Sigmoid colon (tissue), 6 donors: ENCODE measurements at regions not wholly inside any gene's neighbourhood (a gene's known extent, or its start where the extent isn't known, plus 50 kb on each side); places are given as distances from the start of the nearest gene placed in this dataset.

ENCODE experiments used
- DNase-seq: peaks from one replicate; pipeline ENCODE4 v3.0.0-alpha.2; 2019
- H3K27ac ChIP-seq, 4 donors: fragments of 200-600 bp; sonication (generic); one replicate each; pipeline ENCODE4 v1.5.1; 2016 to 2019; ENCODE audit warnings: mild to moderate bottlenecking in 1 of 4
- H3K27me3 ChIP-seq, 3 donors: fragments of 200-600 bp; sonication (generic); one replicate each; pipeline ENCODE4 v1.5.1; 2019; ENCODE audit warnings: mild to moderate bottlenecking in 1 of 3
- H3K36me3 ChIP-seq, 4 donors: fragments of 200-600 bp; sonication (generic); one replicate each; pipeline ENCODE4 v1.5.1; 2016 to 2019
- H3K4me1 ChIP-seq, 4 donors: fragments of 200-600 bp; sonication (generic); one replicate each; pipeline ENCODE4 v1.5.1; 2017 to 2019
- H3K4me3 ChIP-seq, 4 donors: fragments of 200-600 bp; sonication (generic); one replicate each; pipeline ENCODE4 v1.5.1; 2017 to 2019; ENCODE audit warnings: mild to moderate bottlenecking in 2 of 4, moderate library complexity in 1 of 4
- H3K9me3 ChIP-seq, 4 donors: fragments of 200-600 bp in 3 of 4; sonication (generic) in 3 of 4; one replicate each; pipeline versions ENCODE4 v1.5.1 to v1.6.1; 2013 to 2019
- EP300 ChIP-seq, 4 donors: sonication (generic); formaldehyde crosslinking; IDR thresholded peaks; one replicate each; pipeline ENCODE4 v1.6.1; 2017; ENCODE audit warnings: antibody characterized with exemption in 4 of 4
- POLR2A ChIP-seq, 2 donors: fragments of 450-650 bp; IDR thresholded peaks; one replicate each; pipeline ENCODE4 v1.6.1; 2016; ENCODE audit warnings: antibody characterized with exemption in 2 of 2, mild to moderate bottlenecking in 2 of 2, moderate library complexity in 2 of 2
- POLR2AphosphoS5 ChIP-seq, 4 donors: sonication (generic); formaldehyde crosslinking; IDR thresholded peaks; one replicate each; pipeline ENCODE4 v1.6.1; 2017; ENCODE audit warnings: antibody characterized with exemption in 4 of 4
- WGBS, 2 donors: extraction: QIAGEN DNeasy Blood & Tissue Kit; methylation state at CpG; one replicate each; pipeline ENCODE4 v1.1.7; 2013; 5-methylcytosine and 5-hydroxymethylcytosine counted together
- intact Hi-C: fragments of 100-400 bp; cut with DNase I; formaldehyde crosslinking; loops from one replicate; pipeline ENCODE4 v1.15.1; 2023
- TF ChIP-seq, protein P1 (sequence below), 4 experiments: fragments of 450-650 bp in 3 of 4; fragments of 200-600 bp in 1 of 4; IDR thresholded peaks; one replicate each; pipeline ENCODE4 v1.5.1; 2016 to 2019; ENCODE audit warnings: antibody characterized with exemption in 4 of 4, mild to moderate bottlenecking in 3 of 4, moderate library complexity in 2 of 4
- donor health status: healthy with polysubstance abuse.
- donor health status: healthy.

GRCh38 chr14:22332686-22333421 lies 256.2 kb downstream of the DAD1 start:
- peaks cover 0 to 6% (median under 1%) of the 10 kb centered on the region in 4 donors for H3K9me3 ChIP-seq
- TF ChIP-seq, protein P1, sequence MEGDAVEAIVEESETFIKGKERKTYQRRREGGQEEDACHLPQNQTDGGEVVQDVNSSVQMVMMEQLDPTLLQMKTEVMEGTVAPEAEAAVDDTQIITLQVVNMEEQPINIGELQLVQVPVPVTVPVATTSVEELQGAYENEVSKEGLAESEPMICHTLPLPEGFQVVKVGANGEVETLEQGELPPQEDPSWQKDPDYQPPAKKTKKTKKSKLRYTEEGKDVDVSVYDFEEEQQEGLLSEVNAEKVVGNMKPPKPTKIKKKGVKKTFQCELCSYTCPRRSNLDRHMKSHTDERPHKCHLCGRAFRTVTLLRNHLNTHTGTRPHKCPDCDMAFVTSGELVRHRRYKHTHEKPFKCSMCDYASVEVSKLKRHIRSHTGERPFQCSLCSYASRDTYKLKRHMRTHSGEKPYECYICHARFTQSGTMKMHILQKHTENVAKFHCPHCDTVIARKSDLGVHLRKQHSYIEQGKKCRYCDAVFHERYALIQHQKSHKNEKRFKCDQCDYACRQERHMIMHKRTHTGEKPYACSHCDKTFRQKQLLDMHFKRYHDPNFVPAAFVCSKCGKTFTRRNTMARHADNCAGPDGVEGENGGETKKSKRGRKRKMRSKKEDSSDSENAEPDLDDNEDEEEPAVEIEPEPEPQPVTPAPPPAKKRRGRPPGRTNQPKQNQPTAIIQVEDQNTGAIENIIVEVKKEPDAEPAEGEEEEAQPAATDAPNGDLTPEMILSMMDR (IDR thresholded peaks at IDR 0.05) = no peak
- TF ChIP-seq EP300 (IDR thresholded peaks at IDR 0.05) = no peak
- no peak for TF ChIP-seq POLR2AphosphoS5 (IDR thresholded peaks at IDR 0.05)
- no peak for TF ChIP-seq POLR2A (IDR thresholded peaks at IDR 0.05)
- no peak for DNase-seq
- H3K4me3 ChIP-seq = no peak overlapping the region
- intact Hi-C loops = no loop called here
- 94 to 95% methylated on average over 2 of the region's 2 CpGs for WGBS, 2 donors
- no peaks in the 10 kb centered on the region for H3K27me3 ChIP-seq
- peaks cover 0 to 3% (median 0%) of the 10 kb centered on the region in 4 donors for H3K4me1 ChIP-seq
- no peak overlapping the region for H3K27ac ChIP-seq
- H3K36me3 ChIP-seq = no peaks in the 10 kb centered on the region

- 73 to 90% methylated on average over 3 of the region's 3 CpGs for WGBS, 2 donors
- no peak for DNase-seq
- Histone ChIP-seq H3K27me3 (no peaks in the 10 kb centered on the region), H3K27ac (no peak overlapping the region), H3K4me3 (no peak overlapping the region), H3K36me3 (no peaks in the 10 kb centered on the region), H3K4me1 (peaks cover 0 to 3% (median 0%) of the 10 kb centered on the region in 4 donors), H3K9me3 (peaks cover 0 to 6% (median 2%) of the 10 kb centered on the region in 4 donors)
- TF ChIP-seq POLR2A (IDR thresholded peaks at IDR 0.05) = no peak
- no peak for TF ChIP-seq POLR2AphosphoS5 (IDR thresholded peaks at IDR 0.05)
- intact Hi-C loops = no loop called here
These were observed 259.7 kb downstream of the DAD1 start for GRCh38 chr14:22329371-22329770.

DNA sequence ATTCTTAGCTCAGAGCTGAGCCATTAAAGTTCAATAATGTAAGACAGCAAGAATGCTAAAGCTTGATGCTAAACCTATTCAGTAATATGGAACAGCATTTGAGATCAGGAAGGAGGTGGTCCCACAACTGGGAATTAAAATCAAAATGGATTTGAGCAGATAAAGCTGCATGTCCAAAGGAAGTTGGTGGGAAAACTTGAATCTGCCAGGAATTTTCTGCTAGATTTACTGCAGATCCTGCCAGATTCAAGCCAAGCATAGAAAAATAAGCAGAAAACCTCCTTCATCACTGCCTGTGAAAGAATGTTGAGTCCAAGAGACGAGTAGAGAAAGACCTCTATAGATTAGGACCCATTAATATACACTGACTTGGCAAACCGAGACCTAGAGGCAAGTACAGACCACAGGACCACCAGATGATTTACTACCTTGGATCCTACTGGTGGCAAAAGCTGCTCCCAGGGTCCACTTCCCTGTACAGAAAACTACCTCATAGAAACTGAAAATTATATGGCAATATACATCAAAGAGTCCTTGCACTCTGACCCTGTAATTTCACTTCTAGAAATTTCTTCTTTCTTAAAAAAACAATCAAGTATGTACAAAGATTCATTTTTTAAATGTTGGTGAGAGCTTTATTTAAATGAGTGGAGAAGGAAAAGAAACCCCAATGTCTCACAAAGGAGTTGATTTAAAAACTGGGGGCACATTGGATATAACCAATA lies 263.2 kb downstream of the DAD1 start:
- Histone ChIP-seq H3K27ac (no peak overlapping the region), H3K27me3 (no peaks in the 10 kb centered on the region), H3K36me3 (no peaks in the 10 kb centered on the region), H3K4me3 (no peak overlapping the region), H3K4me1 (no peaks in the 10 kb centered on the region), H3K9me3 (peaks cover 0 to 6% (median 2%) of the 10 kb centered on the region in 4 donors)
- intact Hi-C loops = no loop called here
- WGBS, 2 donors = 67 to 82% methylated on average over 2 of the region's 2 CpGs
- TF ChIP-seq POLR2A (IDR thresholded peaks at IDR 0.05) (no peak), EP300 (IDR thresholded peaks at IDR 0.05) (no peak), POLR2AphosphoS5 (IDR thresholded peaks at IDR 0.05) (no peak)
- TF ChIP-seq, protein P1 (IDR thresholded peaks at IDR 0.05) = no peak
- no peak for DNase-seq

- intact Hi-C loops = no loop called here
- Histone ChIP-seq H3K4me3 (no peak overlapping the region), H3K36me3 (no peaks in the 10 kb centered on the region), H3K9me3 (no peaks in the 10 kb centered on the region), H3K4me1 (no peaks in the 10 kb centered on the region), H3K27me3 (no peaks in the 10 kb centered on the region), H3K27ac (no peak overlapping the region)
- WGBS, 2 donors = 30 to 51% methylated on average over 4 of the region's 4 CpGs
- DNase-seq = no peak
- no peak for TF ChIP-seq EP300 (IDR thresholded peaks at IDR 0.05)
- TF ChIP-seq, protein P1 (IDR thresholded peaks at IDR 0.05) = no peak
- no peak for TF ChIP-seq POLR2A (IDR thresholded peaks at IDR 0.05)
- TF ChIP-seq POLR2AphosphoS5 (IDR thresholded peaks at IDR 0.05) = no peak
These were observed 268.7 kb downstream of the DAD1 start for GRCh38 chr14:22320362-22320750.
